SK-N-DZ (cell line): ENCODE measurements at regions not wholly inside any gene's neighbourhood (a gene's known extent, or its start where the extent isn't known, plus 50 kb on each side); places are given as distances from the start of the nearest gene placed in this dataset.

Experiments used
- DNase-seq: peaks from one replicate; pipeline ENCODE4 v3.0.0-alpha.2; 2015; ENCODE audit warnings: low spot score

DNA sequence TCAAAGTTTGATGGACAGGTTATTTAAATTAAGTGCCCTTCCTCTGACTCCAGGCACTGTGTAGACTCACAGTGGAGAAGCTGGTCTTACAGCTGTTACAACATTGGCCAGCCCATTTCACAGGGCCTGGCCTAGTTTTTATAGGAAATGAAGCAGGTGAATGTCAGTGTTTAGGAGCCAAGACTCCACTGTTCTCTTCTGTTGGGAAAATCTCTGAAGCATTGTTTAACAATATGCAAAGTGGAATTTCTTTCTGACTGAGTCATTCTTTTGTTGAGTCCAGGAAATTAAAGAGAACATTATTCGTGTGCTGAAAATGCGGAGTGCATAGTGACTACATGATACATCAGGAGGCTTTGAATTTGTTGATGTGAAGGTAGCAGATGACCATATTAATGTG, 64.7 kb downstream of the ARRDC4 start:
- DNase-seq = no peak

DNA sequence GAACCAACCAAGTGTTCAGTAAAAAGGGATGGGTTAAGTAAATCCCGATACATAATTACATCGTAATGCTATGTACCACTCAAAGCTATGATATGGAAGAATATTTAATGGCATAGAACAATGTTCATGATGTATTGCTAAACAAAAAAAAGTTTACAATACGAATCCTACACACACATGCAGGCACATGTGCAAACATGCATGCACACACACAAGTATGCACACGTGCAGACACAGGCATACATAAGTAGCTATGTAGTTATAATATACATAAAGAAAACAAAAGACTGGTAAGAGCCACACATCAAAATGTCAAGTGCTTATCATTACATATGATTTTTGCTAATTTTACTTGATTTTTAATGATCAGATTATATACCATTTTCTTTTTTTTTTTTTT, 74.2 kb downstream of the ARRDC4 start:
- no peak for DNase-seq

DNA sequence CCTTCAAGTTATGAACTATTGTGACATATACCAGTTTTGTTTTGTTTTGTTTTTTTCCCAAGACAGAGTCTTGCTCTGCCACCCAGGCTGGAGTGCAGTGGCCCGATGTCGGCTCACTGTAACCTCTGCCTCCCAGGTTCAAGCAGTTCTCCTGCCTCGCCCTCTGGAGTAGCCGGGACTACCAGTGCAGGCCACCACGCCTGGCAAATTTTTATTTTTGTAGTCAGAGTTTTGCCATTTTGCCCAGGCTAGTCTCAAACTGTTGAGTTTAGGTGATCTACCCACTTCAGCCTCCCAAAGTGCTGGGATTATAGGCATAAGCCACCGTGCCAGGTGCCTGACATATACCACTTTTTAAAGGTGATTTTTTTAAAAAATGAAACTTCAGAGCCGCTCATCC, 74.6 kb downstream of the ARRDC4 start:
- no peak for DNase-seq

- no peak for DNase-seq
Observed at GRCh38 chr15:98035577-98036010, 75.1 kb downstream of the ARRDC4 start.

- DNase-seq = no peak
Observed at GRCh38 chr15:98039596-98039995, 79.1 kb downstream of the ARRDC4 start.

GRCh38 chr15:98040146-98040545, 79.6 kb downstream of the ARRDC4 start:
- no peak for DNase-seq

DNA sequence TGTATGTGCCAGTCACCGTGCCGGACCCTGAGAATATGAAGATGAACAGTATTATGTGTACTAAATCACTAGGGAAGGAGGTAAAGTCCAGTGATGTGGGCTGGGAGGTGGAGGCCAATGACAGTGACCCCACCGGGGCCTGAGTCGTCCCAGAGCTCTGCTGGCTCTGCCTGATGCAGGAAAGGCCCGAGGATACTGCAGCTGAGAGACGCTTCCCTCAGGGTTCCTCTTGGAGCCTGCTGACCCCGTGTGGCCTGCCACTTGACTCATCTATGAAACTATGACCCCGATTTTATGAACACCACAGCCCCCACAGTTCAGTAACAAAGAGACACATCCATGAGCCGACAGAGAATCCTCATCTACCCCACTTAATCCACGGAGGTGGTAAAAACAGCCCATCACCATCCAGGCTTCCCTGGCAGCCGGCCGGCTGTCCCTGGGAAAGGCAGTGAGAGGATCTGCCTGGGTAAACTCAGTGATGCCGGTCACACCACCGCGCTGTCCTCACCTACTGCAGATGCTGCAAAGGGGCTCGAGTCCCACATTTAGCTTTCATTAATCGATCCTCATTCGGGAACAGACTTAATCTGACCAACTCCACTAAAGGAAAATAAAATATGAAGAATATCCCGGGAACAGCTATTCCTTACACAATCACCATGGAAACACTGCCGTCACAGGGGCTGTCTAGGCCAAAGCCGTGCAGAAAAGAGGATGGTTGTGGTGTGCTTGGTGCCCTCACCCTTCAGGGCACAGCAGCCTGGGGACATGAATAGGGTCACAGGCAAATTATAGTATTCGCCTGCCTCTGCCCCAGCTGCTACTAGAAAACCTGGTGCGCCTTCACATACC, 82.9 kb downstream of the ARRDC4 start:
- peak; percentile 8 for DNase-seq

GRCh38 chr15:98051734-98052133, 91.2 kb downstream of the ARRDC4 start:
- DNase-seq = no peak

GRCh38 chr15:98057453-98057852, 97.0 kb downstream of the ARRDC4 start:
- no peak for DNase-seq

DNA sequence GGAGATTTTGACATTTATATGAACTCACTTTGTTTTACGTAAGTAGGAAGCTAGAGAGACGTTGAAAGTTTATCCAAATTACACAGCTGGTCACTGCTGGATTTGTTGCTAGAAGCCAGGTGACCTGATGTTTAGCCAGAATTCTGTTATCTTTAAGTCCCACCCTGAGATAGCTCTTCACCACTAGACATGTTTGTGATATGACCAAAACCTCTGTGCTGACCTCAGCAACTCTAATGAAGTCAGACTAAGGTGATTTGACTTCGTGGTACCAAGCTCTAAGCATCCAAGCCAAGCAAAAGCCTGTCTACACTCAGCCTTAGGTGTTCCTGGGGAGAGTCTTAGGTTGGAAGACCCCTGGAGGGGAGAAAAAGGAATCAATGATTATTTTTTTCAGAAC, 102.4 kb downstream of the ARRDC4 start:
- no peak for DNase-seq

DNA sequence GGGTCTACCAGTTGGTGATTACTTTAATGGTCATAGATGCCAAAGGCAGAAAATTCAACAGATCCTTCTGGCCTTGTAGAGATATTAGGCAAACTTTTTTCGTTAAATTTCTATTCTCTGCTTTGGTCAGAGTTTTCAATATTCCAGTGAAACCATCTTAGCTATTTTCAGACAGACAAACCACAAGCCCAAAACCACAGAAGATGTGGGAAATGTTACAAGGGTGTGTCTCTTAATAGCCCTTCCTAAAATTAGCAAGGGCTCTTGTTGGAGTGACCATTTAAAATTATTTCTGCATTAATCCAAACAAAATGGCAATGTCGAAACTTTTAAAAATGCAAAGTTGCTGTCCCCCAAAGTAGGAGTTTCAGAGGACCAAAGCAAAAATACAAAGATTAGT, 102.8 kb downstream of the ARRDC4 start:
- no peak for DNase-seq

DNA sequence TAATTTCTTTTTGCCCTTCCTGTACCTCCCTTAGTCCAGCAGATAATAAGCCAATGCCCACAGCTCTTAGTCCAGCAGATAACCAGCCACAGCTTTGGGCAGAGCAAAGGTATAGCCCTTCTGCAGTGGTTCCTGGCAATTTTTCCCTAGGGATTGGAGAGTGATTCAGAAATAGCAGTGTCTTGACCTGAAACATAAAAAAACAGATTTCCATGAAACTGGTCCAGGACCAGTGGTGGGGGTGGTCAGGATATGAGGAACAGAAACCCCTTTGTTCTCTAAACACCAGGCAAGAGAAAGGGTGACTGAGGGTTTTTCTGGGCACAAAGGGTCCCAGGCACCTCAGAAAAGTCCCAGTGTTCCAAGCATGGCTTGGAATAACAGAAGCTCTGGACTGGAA, 103.4 kb downstream of the ARRDC4 start:
- DNase-seq = no peak

DNA sequence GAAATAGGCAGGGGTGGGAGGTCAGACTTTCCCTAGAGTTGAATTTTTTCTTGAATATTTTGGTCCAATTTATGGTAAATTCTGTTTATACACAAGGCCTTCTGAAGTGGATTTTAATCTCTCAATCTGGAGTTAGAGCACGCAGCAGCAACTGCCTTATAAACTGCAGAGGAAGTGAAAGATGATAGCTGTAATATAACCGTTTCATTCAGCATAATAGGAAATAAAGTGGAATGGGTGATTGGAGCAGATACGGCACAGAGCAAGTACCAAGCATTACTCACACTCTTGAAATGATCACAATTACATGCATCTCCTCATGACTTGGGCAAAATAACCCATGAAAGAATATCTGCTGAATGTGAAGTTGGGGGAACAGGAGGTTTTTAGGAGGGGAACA, 106.8 kb downstream of the ARRDC4 start:
- no peak for DNase-seq

GRCh38 chr15:98069256-98069655, 108.8 kb downstream of the ARRDC4 start:
- no peak for DNase-seq

GRCh38 chr15:98070137-98070536, 109.6 kb downstream of the ARRDC4 start:
- no peak for DNase-seq

- no peak for DNase-seq
Observed at GRCh38 chr15:98071786-98072185, 111.3 kb downstream of the ARRDC4 start.

DNA sequence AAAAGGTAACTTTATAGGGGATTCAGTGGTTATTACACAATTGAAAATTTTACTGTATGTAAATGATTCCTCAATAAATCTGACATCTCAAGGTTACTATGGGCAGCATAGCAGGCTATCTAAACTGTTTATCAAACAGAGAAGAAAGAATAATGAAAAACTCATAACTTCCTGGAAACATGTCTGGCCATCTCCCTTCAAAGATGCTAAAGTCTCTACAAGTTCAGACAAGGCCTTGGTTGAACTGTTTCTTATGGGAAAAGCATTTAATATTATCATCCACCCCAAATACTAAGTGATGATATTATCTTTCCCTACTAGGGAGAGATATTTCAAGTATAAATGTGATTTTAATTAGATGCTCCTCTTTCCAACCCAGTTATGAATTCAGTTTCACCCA, 114.9 kb downstream of the ARRDC4 start:
- DNase-seq = no peak

- DNase-seq = no peak
Observed at GRCh38 chr15:98076021-98076816, 115.7 kb downstream of the ARRDC4 start.

- no peak for DNase-seq
Observed at GRCh38 chr15:98077186-98077585, 116.7 kb downstream of the ARRDC4 start.

DNA sequence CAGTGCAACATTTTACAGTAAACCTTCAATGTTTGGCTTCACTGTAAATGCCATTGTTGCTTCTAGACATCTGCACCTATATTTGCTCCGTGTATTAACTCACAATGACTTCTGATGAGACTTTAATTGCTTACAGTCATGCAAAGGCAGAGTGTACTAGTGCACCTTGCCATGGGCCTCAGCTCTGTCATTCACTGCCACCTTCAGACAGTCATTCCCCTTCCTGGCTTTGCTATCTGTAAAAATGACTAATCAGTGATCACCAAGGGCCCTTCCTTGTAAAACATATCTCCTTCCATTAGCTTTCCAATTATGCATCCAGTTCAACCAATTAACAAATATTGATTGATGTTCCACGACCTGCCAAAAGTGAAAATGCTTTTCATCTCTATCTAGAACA, 120.3 kb downstream of the ARRDC4 start:
- no peak for DNase-seq

GRCh38 chr15:98083203-98083910, 122.9 kb downstream of the ARRDC4 start:
- DNase-seq = no peak

- peak; percentile 52 for DNase-seq
Observed at GRCh38 chr15:98085003-98085639, 124.6 kb downstream of the ARRDC4 start.
